ENCODE measurements at regions not wholly inside any gene's neighbourhood (a gene's known extent, or its start where the extent isn't known, plus 50 kb on each side); places are given as distances from the start of the nearest gene placed in this dataset.

- TF ChIP-seq GATAD1 (CRISPR knock-in tag; IDR thresholded peaks at IDR 0.05) (no peak), ZNF607 (CRISPR knock-in tag; IDR thresholded peaks at IDR 0.05; ENCODE audit: borderline replicate concordance) (no peak), ETV5 (CRISPR knock-in tag; IDR thresholded peaks at IDR 0.05; ENCODE audit: borderline replicate concordance) (no peak), ZNF598 (CRISPR knock-in tag; IDR thresholded peaks at IDR 0.05; ENCODE audit: borderline replicate concordance) (no peak)
Measured at GRCh38 chr2:4077017-4077416, 373.6 kb downstream of the DCDC2C start (continued).

GRCh38 chr2:4085186-4085585 lies 381.8 kb downstream of the DCDC2C start:
- Histone ChIP-seq H3K4me2 (ENCODE audit: low read depth, low read length) (no peak overlapping the region), H3K4me1 (ENCODE audit: insufficient read depth, low read length) (no peaks in the 10 kb centered on the region), H3K4me3 (replicated peaks in 1 of 3; ENCODE audit: insufficient read depth in 1 of 3, low read depth in 2 of 3, low read length in 3 of 3) (no peak overlapping the region), H4K20me1 (ENCODE audit: insufficient read depth, low read length) (no peaks in the 10 kb centered on the region), H3K36me3 (replicated peaks in 1 of 2; ENCODE audit: control insufficient read depth in 1 of 2, insufficient read depth in 2 of 2, low read length in 2 of 2) (no peaks in the 10 kb centered on the region), H3K27me3 (ENCODE audit: control insufficient read depth in 1 of 2, insufficient read depth in 2 of 2, low read length in 2 of 2) (no peaks in the 10 kb centered on the region), H3K9me3 (ENCODE audit: low read length) (no peaks in the 10 kb centered on the region), H3K27ac (ENCODE audit: extremely low read length, insufficient read depth, low read length) (no peak overlapping the region), H3K9ac (ENCODE audit: insufficient read depth, low read depth, low read length) (no peak overlapping the region), H2AFZ (ENCODE audit: low read length) (no peak overlapping the region), H3K79me2 (ENCODE audit: insufficient read depth, low read length) (no peaks in the 10 kb centered on the region)
- FAIRE-seq = no peak
- intact Hi-C loops (cut with micrococcal nuclease; ENCODE audit: unreplicated experiment) (no loop called here), in situ Hi-C loops (cut with HindIII; ENCODE audit: extremely low pct_ligation_motif_present, low pct_unique_long_range_greater_than_20kb) (no loop called here)
- CTCF ChIA-PET (ENCODE audit: low intra/inter-chr PET ratio, low total read pairs) = no interaction called here
- no peak for ATAC-seq
- TF ChIP-seq CREB1 (IDR thresholded peaks at IDR 0.05) (peak; percentile 53), CREB1 (CRISPR knock-in tag; IDR thresholded peaks at IDR 0.05) (no peak), ZNF12 (CRISPR knock-in tag; IDR thresholded peaks at IDR 0.05) (no peak)
- BruUV-seq (replicated peaks) = no TSS peak
- 2% methylated on average over 7 of the region's 7 CpGs for WGBS (ENCODE audit: low lambda C conversion rate)
- no peak for DNase-seq (ENCODE audit: low spot score)
- POLR2A ChIA-PET = no interaction called here
